Kidney (tissue), 13 donors: ENCODE measurements at regions not wholly inside any gene's neighbourhood (a gene's known extent, or its start where the extent isn't known, plus 50 kb on each side); places are given as distances from the start of the nearest gene placed in this dataset.
A peak's percentile ranks its signal among the peaks of the same experiment; 100 is the strongest.

Source experiments
- DNase-seq, 5 donors: peaks; one replicate each; pipeline ENCODE4 v3.0.0-alpha.2; 2013 to 2020
- FAIRE-seq: peaks from 2 replicates; lab custom pipeline; 2012; peaks lifted over from hg19 to GRCh38; lab: Jason Lieb, UNC
- H3K27ac ChIP-seq, 2 donors: one replicate each; pipeline ENCODE4 v1.7.0; 2013; ENCODE audit warnings: low read depth in 2 of 2, low read length in 2 of 2, inconsistent platforms in 1 of 2
- H3K27me3 ChIP-seq: one replicate; pipeline ENCODE4 v1.7.1; 2013; ENCODE audit warnings: low read length, inconsistent platforms; ENCODE audit not compliant: control insufficient read depth, insufficient read depth
- H3K36me3 ChIP-seq, 3 donors: one replicate each; pipeline versions ENCODE4 v1.7.0 to v1.7.1; 2013; ENCODE audit warnings: low read length in 3 of 3, control low read depth in 1 of 3, inconsistent platforms in 1 of 3; ENCODE audit not compliant: insufficient read depth in 3 of 3, control insufficient read depth in 2 of 3
- H3K4me1 ChIP-seq, 3 donors: one replicate each; pipeline versions ENCODE4 v1.7.0 to v1.7.1; 2013; ENCODE audit warnings: low read length in 3 of 3, inconsistent platforms in 1 of 3, low read depth in 1 of 3; ENCODE audit not compliant: control insufficient read depth in 2 of 3, insufficient read depth in 2 of 3
- H3K4me3 ChIP-seq, 3 donors: one replicate each; pipeline versions ENCODE4 v1.7.0 to v1.8.1; 2013; ENCODE audit warnings: low read length in 3 of 3, control low read depth in 1 of 3, inconsistent platforms in 1 of 3
- H3K9ac ChIP-seq, 3 donors: one replicate each; pipeline versions ENCODE4 v1.7.0 to v1.7.1; 2013; ENCODE audit warnings: low read length in 3 of 3, control low read depth in 1 of 3, inconsistent platforms in 1 of 3
- H3K9me3 ChIP-seq, 3 donors: one replicate each; pipeline versions ENCODE4 v1.7.0 to v1.7.1; 2013; ENCODE audit warnings: low read length in 3 of 3, control low read depth in 1 of 3, inconsistent platforms in 1 of 3; ENCODE audit not compliant: control insufficient read depth in 2 of 3, insufficient read depth in 1 of 3
- CTCF ChIP-seq: IDR thresholded peaks from 3 replicates; pipeline ENCODE4 v1.5.1; 2012; ENCODE audit warnings: mild to moderate bottlenecking, moderate library complexity, borderline replicate concordance; ENCODE audit not compliant: insufficient read depth; ENCODE audit errors: extremely low read depth
- intact Hi-C: fragments of 100-400 bp; cut with DNase I; formaldehyde crosslinking; loops from one replicate; pipeline ENCODE4 v1.11.1; 2022
- donor health status: control.
- donor health status: control.
- donor health status: control.
- donor health status: control.
- donor health status: control.
- donor health status: DM: yes; HTN: yes; CAD: no.
- donor health status: Normal renal cell carcinoma (clear cell type).

- no peak overlapping the region for H3K27ac ChIP-seq
- FAIRE-seq (no peak), DNase-seq (peak in 1 of 5 donors; percentile 38)
- H3K9me3 ChIP-seq = peaks cover 0 to 3% (median 0%) of the 10 kb centered on the region in 3 donors
- no peaks in the 10 kb centered on the region for H3K27me3 ChIP-seq
- no peak overlapping the region for H3K4me3 ChIP-seq
- no peak overlapping the region for H3K9ac ChIP-seq
- H3K4me1 ChIP-seq = no peaks in the 10 kb centered on the region
- H3K36me3 ChIP-seq = no peaks in the 10 kb centered on the region
- TF ChIP-seq CTCF = no peak
- intact Hi-C loops = no loop called here
Measured at GRCh38 chr4:159747983-159748382, 645.1 kb downstream of the RAPGEF2 start.

- H3K9ac ChIP-seq = no peak overlapping the region
- no peak overlapping the region for H3K27ac ChIP-seq
- no peak overlapping the region for H3K4me3 ChIP-seq
- peaks cover 0 to 3% (median 0%) of the 10 kb centered on the region in 3 donors for H3K9me3 ChIP-seq
- no peak for TF ChIP-seq CTCF
- H3K27me3 ChIP-seq = no peaks in the 10 kb centered on the region
- no peaks in the 10 kb centered on the region for H3K36me3 ChIP-seq
- no peak for DNase-seq
- intact Hi-C loops = no loop called here
- no peak for FAIRE-seq
- no peaks in the 10 kb centered on the region for H3K4me1 ChIP-seq
Measured at GRCh38 chr4:159748834-159749444, 646.1 kb downstream of the RAPGEF2 start.

GRCh38 chr4:159757499-159757898, 654.6 kb downstream of the RAPGEF2 start:
- Histone ChIP-seq H3K9me3 (no peaks in the 10 kb centered on the region), H3K27ac (no peak overlapping the region), H3K4me1 (no peaks in the 10 kb centered on the region), H3K9ac (no peak overlapping the region), H3K4me3 (no peak overlapping the region), H3K36me3 (no peaks in the 10 kb centered on the region), H3K27me3 (no peaks in the 10 kb centered on the region)
- DNase-seq = peak in 2 of 5 donors; percentile 16 to 68
- intact Hi-C loops = no loop called here
- no peak for FAIRE-seq
- no peak for TF ChIP-seq CTCF

GRCh38 chr4:159758061-159758460, 655.2 kb downstream of the RAPGEF2 start:
- intact Hi-C loops = no loop called here
- Histone ChIP-seq H3K27me3 (no peaks in the 10 kb centered on the region), H3K4me1 (no peaks in the 10 kb centered on the region), H3K9me3 (no peaks in the 10 kb centered on the region), H3K9ac (no peak overlapping the region), H3K4me3 (no peak overlapping the region), H3K27ac (no peak overlapping the region), H3K36me3 (no peaks in the 10 kb centered on the region)
- TF ChIP-seq CTCF = no peak
- FAIRE-seq (no peak), DNase-seq (no peak)
